Osteocyte (in vitro differentiated cells): ENCODE measurements at regions not wholly inside any gene's neighbourhood (a gene's known extent, or its start where the extent isn't known, plus 50 kb on each side); places are given as distances from the start of the nearest gene placed in this dataset.
A peak's percentile ranks its signal among the peaks of the same experiment; 100 is the strongest.

Experiments used
- DNase-seq: peaks from one replicate; pipeline ENCODE4 v3.0.0; 2021; ENCODE audit warnings: mixed read lengths; ENCODE audit not compliant: unreplicated experiment; ENCODE audit errors: extremely low spot score
- H3K27ac Mint-ChIP-seq: one replicate; pipeline ENCODE4 v1.8.0; 2021; ENCODE audit warnings: mild to moderate bottlenecking, mixed read lengths; ENCODE audit not compliant: unreplicated experiment
- H3K27me3 Mint-ChIP-seq: one replicate; pipeline ENCODE4 v1.8.0; 2021; ENCODE audit warnings: mixed read lengths; ENCODE audit not compliant: unreplicated experiment
- H3K36me3 Mint-ChIP-seq: one replicate; pipeline ENCODE4 v1.8.0; 2021; ENCODE audit warnings: mixed read lengths; ENCODE audit not compliant: unreplicated experiment
- H3K4me1 Mint-ChIP-seq: one replicate; pipeline ENCODE4 v1.8.0; 2021; ENCODE audit warnings: mixed read lengths; ENCODE audit not compliant: unreplicated experiment
- H3K4me3 Mint-ChIP-seq: one replicate; pipeline ENCODE4 v1.8.0; 2021; ENCODE audit warnings: mild to moderate bottlenecking, moderate library complexity, mixed read lengths; ENCODE audit not compliant: unreplicated experiment
- H3K9me3 Mint-ChIP-seq: one replicate; pipeline ENCODE4 v1.8.0; 2021; ENCODE audit warnings: mixed read lengths; ENCODE audit not compliant: unreplicated experiment
- TF ChIP-seq, protein P1 (sequence below): fragments of 200-600 bp; sonication (generic); IDR thresholded peaks from 2 replicates; pipeline ENCODE4 v1.5.0; 2021; ENCODE audit warnings: antibody characterized with exemption, mild to moderate bottlenecking, moderate library complexity

DNA sequence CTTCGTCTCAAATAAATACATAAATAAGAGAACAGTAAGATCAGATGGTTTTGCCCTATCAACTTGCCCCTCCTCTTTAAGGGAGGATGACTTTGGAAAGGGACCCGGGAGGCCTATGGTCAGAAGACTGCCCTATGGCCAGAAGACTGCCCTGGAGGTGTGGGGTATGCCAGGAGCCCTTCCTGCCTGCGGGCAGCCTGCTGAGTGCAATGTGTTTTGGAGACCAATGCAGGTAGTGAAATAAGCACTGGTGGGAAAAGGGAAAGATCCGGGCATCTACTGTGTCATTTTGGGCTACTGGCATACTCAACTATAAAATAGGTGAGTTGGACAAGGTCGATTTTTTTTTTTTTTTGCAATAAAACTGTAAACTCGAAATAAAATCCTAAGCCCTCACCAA is 129.8 kb upstream of the SLC34A2 start:
- TF ChIP-seq, protein P1, sequence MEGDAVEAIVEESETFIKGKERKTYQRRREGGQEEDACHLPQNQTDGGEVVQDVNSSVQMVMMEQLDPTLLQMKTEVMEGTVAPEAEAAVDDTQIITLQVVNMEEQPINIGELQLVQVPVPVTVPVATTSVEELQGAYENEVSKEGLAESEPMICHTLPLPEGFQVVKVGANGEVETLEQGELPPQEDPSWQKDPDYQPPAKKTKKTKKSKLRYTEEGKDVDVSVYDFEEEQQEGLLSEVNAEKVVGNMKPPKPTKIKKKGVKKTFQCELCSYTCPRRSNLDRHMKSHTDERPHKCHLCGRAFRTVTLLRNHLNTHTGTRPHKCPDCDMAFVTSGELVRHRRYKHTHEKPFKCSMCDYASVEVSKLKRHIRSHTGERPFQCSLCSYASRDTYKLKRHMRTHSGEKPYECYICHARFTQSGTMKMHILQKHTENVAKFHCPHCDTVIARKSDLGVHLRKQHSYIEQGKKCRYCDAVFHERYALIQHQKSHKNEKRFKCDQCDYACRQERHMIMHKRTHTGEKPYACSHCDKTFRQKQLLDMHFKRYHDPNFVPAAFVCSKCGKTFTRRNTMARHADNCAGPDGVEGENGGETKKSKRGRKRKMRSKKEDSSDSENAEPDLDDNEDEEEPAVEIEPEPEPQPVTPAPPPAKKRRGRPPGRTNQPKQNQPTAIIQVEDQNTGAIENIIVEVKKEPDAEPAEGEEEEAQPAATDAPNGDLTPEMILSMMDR = no peak
- H3K27ac Mint-ChIP-seq = no peak overlapping the region
- H3K27me3 Mint-ChIP-seq = peaks cover 1% of the 10 kb centered on the region
- DNase-seq = no peak
- H3K36me3 Mint-ChIP-seq = no peaks in the 10 kb centered on the region
- H3K9me3 Mint-ChIP-seq = no peaks in the 10 kb centered on the region
- no peaks in the 10 kb centered on the region for H3K4me1 Mint-ChIP-seq
- no peak overlapping the region for H3K4me3 Mint-ChIP-seq

DNA sequence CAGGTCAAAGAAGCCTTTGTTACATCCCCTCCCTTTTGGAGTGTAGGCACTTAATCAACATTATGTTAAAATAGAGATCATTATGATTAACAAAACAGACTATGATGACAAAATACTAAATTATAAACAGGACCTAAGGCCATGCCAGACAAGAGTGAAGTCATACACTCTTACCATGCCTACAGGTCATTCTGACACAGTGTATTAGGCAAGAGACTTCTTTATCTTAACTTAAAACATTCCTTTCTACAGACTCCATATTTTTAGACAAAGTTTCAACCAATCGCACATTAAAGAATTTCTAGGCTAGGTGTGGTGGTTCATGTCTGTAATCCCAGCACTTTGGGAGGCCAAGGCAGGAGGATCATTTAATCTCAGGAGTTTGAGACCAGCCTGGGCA is 128.6 kb upstream of the SLC34A2 start:
- Mint-ChIP-seq H3K4me3 (no peak overlapping the region), H3K27ac (no peak overlapping the region), H3K4me1 (no peaks in the 10 kb centered on the region), H3K36me3 (no peaks in the 10 kb centered on the region), H3K9me3 (no peaks in the 10 kb centered on the region), H3K27me3 (no peaks in the 10 kb centered on the region)
- DNase-seq = no peak
- TF ChIP-seq, protein P1 = no peak

DNA sequence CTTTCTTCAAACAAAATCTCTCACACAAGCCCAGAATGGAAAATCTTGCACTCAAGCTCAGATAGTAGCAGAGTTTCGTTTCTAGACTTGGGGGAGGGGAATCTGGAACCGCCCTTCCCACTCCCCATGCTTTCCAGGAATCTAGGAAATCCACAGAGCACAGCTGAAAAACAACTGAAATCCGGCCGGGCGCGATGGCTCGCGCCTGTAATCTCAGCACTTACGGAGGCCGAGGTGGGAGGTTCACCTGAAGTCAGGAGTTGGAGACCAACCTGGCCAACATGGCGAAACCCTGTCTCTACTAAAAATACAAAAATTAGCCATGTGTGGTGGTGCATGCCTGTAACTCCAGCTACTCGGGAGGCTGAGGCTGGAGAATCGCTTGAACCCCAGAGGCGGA is 127.3 kb upstream of the SLC34A2 start:
- no peak for DNase-seq
- H3K27ac Mint-ChIP-seq = no peak overlapping the region
- TF ChIP-seq, protein P1 = no peak
- H3K9me3 Mint-ChIP-seq = no peaks in the 10 kb centered on the region
- H3K36me3 Mint-ChIP-seq = no peaks in the 10 kb centered on the region
- H3K27me3 Mint-ChIP-seq = no peaks in the 10 kb centered on the region
- H3K4me3 Mint-ChIP-seq = no peak overlapping the region
- no peaks in the 10 kb centered on the region for H3K4me1 Mint-ChIP-seq

DNA sequence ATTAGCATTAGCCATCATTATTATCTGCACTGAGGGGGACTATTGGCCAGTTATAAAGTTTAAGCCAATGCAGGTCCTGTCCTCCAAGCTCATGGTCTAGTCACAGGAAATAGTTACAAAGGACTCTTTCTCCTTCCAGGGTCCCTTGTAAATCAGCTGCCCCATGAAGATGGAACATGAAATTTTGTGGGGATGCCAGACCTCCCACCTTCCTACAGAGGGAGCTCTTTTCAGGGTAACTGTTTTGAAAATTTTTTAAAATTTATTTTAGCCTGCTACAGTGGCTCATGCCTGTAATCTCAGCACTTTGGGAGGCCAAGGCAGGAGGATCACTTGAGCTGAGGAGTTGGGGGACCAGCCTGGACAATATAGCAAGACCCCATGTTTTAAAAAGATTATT is 124.4 kb upstream of the SLC34A2 start:
- no peak overlapping the region for H3K4me3 Mint-ChIP-seq
- no peaks in the 10 kb centered on the region for H3K36me3 Mint-ChIP-seq
- no peak overlapping the region for H3K27ac Mint-ChIP-seq
- H3K9me3 Mint-ChIP-seq = no peaks in the 10 kb centered on the region
- H3K27me3 Mint-ChIP-seq = peaks cover 9% of the 10 kb centered on the region
- DNase-seq = no peak
- TF ChIP-seq, protein P1 = peak; percentile 20
- H3K4me1 Mint-ChIP-seq = no peaks in the 10 kb centered on the region

DNA sequence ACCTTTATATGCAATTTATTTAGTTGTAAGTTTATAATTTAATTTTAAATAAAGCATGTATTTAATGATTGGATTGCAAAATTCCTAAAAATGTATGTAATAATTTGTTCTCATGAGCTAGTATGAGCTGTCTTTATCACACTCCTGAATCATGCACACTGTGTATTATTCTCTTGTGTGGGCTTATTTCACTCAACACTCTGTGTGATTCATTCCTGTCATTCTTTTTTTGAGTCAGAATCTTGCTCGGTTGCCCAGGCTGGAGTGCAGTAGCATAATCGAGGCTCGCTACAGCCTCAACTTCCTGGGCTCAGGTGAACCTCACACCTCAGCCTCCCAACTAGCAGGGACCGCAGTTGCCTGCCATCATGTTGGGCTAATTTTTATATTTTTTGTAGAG is 123.1 kb upstream of the SLC34A2 start:
- Mint-ChIP-seq H3K4me1 (no peaks in the 10 kb centered on the region), H3K36me3 (no peaks in the 10 kb centered on the region), H3K27me3 (peaks cover 9% of the 10 kb centered on the region), H3K27ac (no peak overlapping the region), H3K9me3 (no peaks in the 10 kb centered on the region), H3K4me3 (no peak overlapping the region)
- TF ChIP-seq, protein P1 = no peak
- DNase-seq = no peak
